Neural progenitor cell (in vitro differentiated cells): ENCODE measurements at regions not wholly inside any gene's neighbourhood (a gene's known extent, or its start where the extent isn't known, plus 50 kb on each side); places are given as distances from the start of the nearest gene placed in this dataset.

Experiments used
- EZH2 ChIP-seq: fragments of 200-600 bp; sonication (generic); IDR thresholded peaks from 2 replicates; pipeline ENCODE4 v1.6.1; 2017; ENCODE audit warnings: antibody characterized with exemption, mild to moderate bottlenecking, moderate library complexity
- EZH2phosphoT487 ChIP-seq: fragments of 200-600 bp; sonication (generic); IDR thresholded peaks from 2 replicates; pipeline ENCODE4 v1.6.1; 2017; ENCODE audit warnings: antibody characterized with exemption
- TF ChIP-seq, protein P1 (sequence below): fragments of 200-600 bp; sonication (generic); IDR thresholded peaks from 2 replicates; pipeline ENCODE4 v1.5.1; 2017; ENCODE audit warnings: antibody characterized with exemption, mild to moderate bottlenecking

DNA sequence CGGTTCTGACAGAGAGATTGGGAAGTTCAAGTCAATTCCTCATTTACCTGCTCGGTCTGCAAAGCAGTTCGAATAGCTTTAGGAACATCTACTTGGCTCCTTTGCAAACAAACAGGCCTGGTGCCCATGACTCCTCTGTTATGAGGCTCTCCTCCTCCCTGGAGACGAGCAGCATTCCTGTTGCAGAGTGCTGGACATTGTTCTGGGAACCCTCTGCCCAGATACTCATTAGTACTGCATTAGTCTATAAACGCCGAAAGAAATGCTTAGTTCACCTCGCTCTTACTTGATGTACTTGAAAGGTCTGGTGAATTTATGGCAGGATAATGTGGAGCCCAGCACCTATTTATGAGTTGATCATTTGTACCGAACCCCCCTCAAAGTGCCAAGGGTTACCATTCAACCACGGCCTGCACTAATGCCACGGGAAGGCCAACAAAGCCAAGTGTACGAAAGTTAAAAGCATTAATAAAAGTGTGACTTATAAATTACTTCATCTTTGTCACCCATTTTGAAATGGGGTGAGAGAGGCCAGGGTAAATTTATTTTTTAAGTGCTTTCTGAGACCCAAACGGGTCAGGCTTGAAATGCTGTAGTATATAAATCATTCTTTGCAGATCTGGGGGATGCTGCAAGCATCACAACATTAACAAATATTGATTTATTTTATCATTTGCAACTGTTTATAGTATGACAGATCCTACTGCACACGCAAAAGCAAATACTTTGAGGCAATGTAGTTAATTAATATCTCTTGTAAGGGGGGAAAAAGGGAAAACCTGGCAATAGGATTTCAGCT lies 478.9 kb upstream of the PSMD7 start:
- TF ChIP-seq, protein P1, sequence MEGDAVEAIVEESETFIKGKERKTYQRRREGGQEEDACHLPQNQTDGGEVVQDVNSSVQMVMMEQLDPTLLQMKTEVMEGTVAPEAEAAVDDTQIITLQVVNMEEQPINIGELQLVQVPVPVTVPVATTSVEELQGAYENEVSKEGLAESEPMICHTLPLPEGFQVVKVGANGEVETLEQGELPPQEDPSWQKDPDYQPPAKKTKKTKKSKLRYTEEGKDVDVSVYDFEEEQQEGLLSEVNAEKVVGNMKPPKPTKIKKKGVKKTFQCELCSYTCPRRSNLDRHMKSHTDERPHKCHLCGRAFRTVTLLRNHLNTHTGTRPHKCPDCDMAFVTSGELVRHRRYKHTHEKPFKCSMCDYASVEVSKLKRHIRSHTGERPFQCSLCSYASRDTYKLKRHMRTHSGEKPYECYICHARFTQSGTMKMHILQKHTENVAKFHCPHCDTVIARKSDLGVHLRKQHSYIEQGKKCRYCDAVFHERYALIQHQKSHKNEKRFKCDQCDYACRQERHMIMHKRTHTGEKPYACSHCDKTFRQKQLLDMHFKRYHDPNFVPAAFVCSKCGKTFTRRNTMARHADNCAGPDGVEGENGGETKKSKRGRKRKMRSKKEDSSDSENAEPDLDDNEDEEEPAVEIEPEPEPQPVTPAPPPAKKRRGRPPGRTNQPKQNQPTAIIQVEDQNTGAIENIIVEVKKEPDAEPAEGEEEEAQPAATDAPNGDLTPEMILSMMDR = no peak
- TF ChIP-seq EZH2 (no peak), EZH2phosphoT487 (no peak)
